Epithelial cell of esophagus (primary cell): ENCODE measurements at regions not wholly inside any gene's neighbourhood (a gene's known extent, or its start where the extent isn't known, plus 50 kb on each side); places are given as distances from the start of the nearest gene placed in this dataset.

Experiments
- DNase-seq: peaks from one replicate; pipeline ENCODE4 v3.0.0; 2010; ENCODE audit warnings: low read depth
- H3K4me3 ChIP-seq: 2 replicates; pipeline ENCODE4 v1.5.1; 2011; ENCODE audit warnings: mild to moderate bottlenecking, low read length, control low read depth
- CTCF ChIP-seq: IDR thresholded peaks from 2 replicates; pipeline ENCODE4 v1.5.1; 2011; ENCODE audit warnings: low read depth, mild to moderate bottlenecking, low read length, control low read depth, inconsistent platforms; ENCODE audit not compliant: insufficient read depth; ENCODE audit errors: missing control alignments

GRCh38 chr1:18045203-18045602 lies 62.4 kb upstream of the IGSF21 start:
- no peak for DNase-seq
- no peak overlapping the region for H3K4me3 ChIP-seq
- TF ChIP-seq CTCF: no peak

- DNase-seq: no peak
- TF ChIP-seq CTCF: no peak
- H3K4me3 ChIP-seq: no peak overlapping the region
Measured at GRCh38 chr1:18045621-18046020, 62.0 kb upstream of the IGSF21 start.

- no peak overlapping the region for H3K4me3 ChIP-seq
- DNase-seq: no peak
- no peak for TF ChIP-seq CTCF
Measured at GRCh38 chr1:18047122-18047521, 60.5 kb upstream of the IGSF21 start.

GRCh38 chr1:18049228-18049627 lies 58.4 kb upstream of the IGSF21 start:
- no peak overlapping the region for H3K4me3 ChIP-seq
- no peak for TF ChIP-seq CTCF
- DNase-seq: no peak

GRCh38 chr1:18052671-18053070 lies 54.9 kb upstream of the IGSF21 start:
- no peak for DNase-seq
- H3K4me3 ChIP-seq: no peak overlapping the region
- TF ChIP-seq CTCF: no peak

- TF ChIP-seq CTCF: no peak
- no peak overlapping the region for H3K4me3 ChIP-seq
- DNase-seq: no peak
Measured at GRCh38 chr1:18055156-18055555, 52.4 kb upstream of the IGSF21 start.

- DNase-seq: no peak
- H3K4me3 ChIP-seq: no peak overlapping the region
- TF ChIP-seq CTCF: no peak
Measured at GRCh38 chr1:18056545-18056944, 51.1 kb upstream of the IGSF21 start.
